HG02588 (cell line): ENCODE measurements at regions not wholly inside any gene's neighbourhood (a gene's known extent, or its start where the extent isn't known, plus 50 kb on each side); places are given as distances from the start of the nearest gene placed in this dataset.

Experiments
- ATAC-seq: cut with Tn5 transposase; IDR thresholded peaks from one replicate; pipeline ENCODE4 v1.9.1; 2021; ENCODE audit warnings: mild to moderate bottlenecking, moderate library complexity; ENCODE audit not compliant: unreplicated experiment

GRCh38 chr13:21817878-21818277 is 147.0 kb downstream of the FGF9 start:
- no peak for ATAC-seq

GRCh38 chr13:21822029-21822428 is 151.2 kb downstream of the FGF9 start:
- ATAC-seq, result no peak

- ATAC-seq, result no peak
Measured at GRCh38 chr13:21823416-21823815, 152.5 kb downstream of the FGF9 start.

GRCh38 chr13:21823949-21824348 is 153.1 kb downstream of the FGF9 start:
- ATAC-seq, result no peak

GRCh38 chr13:21825186-21825585 is 154.3 kb downstream of the FGF9 start:
- no peak for ATAC-seq

GRCh38 chr13:21825801-21826200 is 154.9 kb downstream of the FGF9 start:
- ATAC-seq, result no peak

- no peak for ATAC-seq
Measured at GRCh38 chr13:21826214-21827015, 155.5 kb downstream of the FGF9 start.

GRCh38 chr13:21831654-21832324 is 160.9 kb downstream of the FGF9 start:
- no peak for ATAC-seq

GRCh38 chr13:21833921-21834320 is 163.0 kb downstream of the FGF9 start:
- ATAC-seq, result no peak

- no peak for ATAC-seq
Measured at GRCh38 chr13:21834521-21834920, 163.6 kb downstream of the FGF9 start.

- no peak for ATAC-seq
Measured at GRCh38 chr13:21837288-21837687, 166.4 kb downstream of the FGF9 start.

- ATAC-seq, result no peak
Measured at GRCh38 chr13:21837841-21838551, 167.1 kb downstream of the FGF9 start.

GRCh38 chr13:21846605-21847004 is 175.7 kb downstream of the FGF9 start:
- ATAC-seq, result no peak

GRCh38 chr13:21849323-21849722 is 178.4 kb downstream of the FGF9 start:
- peak; percentile 95 for ATAC-seq

GRCh38 chr13:21850013-21851006 is 179.4 kb downstream of the FGF9 start:
- ATAC-seq, result no peak

- ATAC-seq, result no peak
Measured at GRCh38 chr13:21852043-21852442, 181.2 kb downstream of the FGF9 start.

- no peak for ATAC-seq
Measured at GRCh38 chr13:21853779-21854178, 182.9 kb downstream of the FGF9 start.

GRCh38 chr13:21868823-21869222 is 197.9 kb downstream of the FGF9 start:
- no peak for ATAC-seq

GRCh38 chr13:21871382-21871781 is 200.5 kb downstream of the FGF9 start:
- ATAC-seq, result no peak

GRCh38 chr13:21871919-21872318 is 201.0 kb downstream of the FGF9 start:
- no peak for ATAC-seq

GRCh38 chr13:21872795-21873194 is 201.9 kb downstream of the FGF9 start:
- ATAC-seq, result no peak
